ENCODE measurements at regions not wholly inside any gene's neighbourhood (a gene's known extent, or its start where the extent isn't known, plus 50 kb on each side); places are given as distances from the start of the nearest gene placed in this dataset.

- TF ChIP-seq CTCF (IDR thresholded peaks at IDR 0.05) (no peak), ZFX (IDR thresholded peaks at IDR 0.05; ENCODE audit: borderline replicate concordance) (no peak)
- H3K27ac ChIP-seq: no peak overlapping the region
Observed at GRCh38 chr6:90444160-90444714, 142.6 kb downstream of the MAP3K7 start.

DNA sequence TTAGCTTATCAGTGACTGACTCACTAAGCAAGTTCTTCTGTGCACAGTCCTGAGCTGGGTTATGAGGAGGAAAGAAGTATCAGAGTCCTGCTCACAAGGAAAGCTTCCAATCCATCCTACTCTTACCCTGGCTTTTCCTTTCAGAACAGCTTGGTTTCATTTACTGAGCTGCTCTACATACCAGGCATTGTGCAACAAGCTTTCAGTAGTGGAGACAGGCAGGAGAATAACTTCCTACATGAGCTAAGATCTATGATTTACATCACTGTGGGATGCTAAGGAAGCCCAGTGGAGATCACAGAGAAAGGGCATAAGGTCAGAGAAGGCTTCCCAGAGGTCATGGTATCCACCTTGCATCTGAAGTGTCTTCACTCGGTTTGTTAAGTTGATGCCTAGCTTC is 144.5 kb downstream of the MAP3K7 start:
- H3K27ac ChIP-seq: no peak overlapping the region
- TF ChIP-seq ZFX (IDR thresholded peaks at IDR 0.05; ENCODE audit: borderline replicate concordance): no peak
- TF ChIP-seq CTCF (IDR thresholded peaks at IDR 0.05): no peak

DNA sequence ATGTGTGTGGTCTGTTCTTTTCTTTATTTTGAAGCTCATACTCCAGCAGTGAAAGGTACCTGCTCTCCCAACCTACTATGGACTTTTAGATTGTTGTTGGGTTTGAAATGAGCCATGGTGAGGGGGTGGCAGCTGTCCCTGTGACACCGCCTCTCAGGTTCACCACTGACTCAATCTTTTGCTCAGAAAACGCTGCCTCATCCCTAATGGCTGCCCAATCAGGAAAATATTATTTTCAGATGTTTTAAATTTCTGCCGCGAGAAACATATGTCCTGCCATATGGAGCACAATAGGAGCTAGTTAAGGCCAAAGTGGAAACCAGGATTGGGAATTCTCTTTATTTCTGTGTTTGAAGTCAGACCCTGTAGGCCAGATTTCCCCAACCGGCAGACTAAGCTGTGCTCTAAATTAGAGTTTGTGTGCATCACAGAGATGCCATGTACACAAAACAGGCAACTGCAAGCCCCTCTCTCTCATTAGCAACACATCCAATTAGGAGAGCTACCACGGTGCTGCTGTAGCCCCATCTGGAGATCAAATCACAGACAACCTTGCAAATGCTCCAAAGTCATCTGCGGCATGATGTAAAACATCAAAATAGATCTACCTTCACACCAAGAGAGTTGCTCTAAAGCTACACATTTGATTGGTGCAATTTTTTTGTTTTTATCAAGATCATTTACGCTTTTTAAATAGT is 144.1 kb upstream of the BACH2 start:
- H3K27ac ChIP-seq: no peak overlapping the region
- TF ChIP-seq ZFX (IDR thresholded peaks at IDR 0.05; ENCODE audit: borderline replicate concordance) (no peak), CTCF (IDR thresholded peaks at IDR 0.05) (no peak)

DNA sequence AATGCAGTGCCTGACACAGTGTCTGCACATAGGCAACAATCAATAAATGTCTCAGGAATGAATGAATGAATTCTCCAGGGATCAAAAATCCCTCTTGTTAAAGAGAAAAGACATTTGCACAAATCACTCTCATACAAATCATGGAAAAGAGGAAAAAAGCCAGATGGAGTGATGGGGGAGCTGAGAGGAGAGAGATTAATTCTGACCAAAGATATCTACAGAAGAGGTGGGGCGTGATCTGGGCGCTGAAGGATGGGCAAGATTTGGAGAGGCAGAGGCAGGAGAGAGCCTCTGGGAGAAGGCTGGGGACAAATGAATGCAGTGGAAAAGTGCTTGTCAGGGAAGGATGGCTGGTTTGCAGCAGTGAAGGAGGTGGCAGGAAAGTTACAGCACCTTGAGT is 142.9 kb upstream of the BACH2 start:
- no peak overlapping the region for H3K27ac ChIP-seq
- TF ChIP-seq ZFX (IDR thresholded peaks at IDR 0.05; ENCODE audit: borderline replicate concordance): no peak
- no peak for TF ChIP-seq CTCF (IDR thresholded peaks at IDR 0.05)

DNA sequence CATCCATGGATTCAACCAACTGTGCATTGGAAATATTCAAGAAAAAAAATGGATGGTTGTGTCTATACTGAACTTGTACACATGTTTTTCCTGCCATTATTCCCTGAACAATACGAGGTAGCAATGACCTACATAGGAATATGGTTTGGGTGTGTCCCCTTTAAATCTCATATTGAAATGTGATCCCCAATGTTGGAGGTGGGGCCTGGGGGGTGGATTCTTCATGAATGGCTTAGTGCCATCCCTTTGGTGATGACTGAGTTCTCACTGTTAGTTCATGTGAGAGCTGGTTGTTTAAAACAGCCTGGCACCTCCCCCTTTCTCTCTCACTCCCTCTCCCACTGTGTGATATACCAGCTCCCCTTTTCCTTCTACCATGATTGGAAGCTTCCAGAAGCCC is 139.8 kb upstream of the BACH2 start:
- H3K27ac ChIP-seq: no peak overlapping the region
- TF ChIP-seq CTCF (IDR thresholded peaks at IDR 0.05) (no peak), ZFX (IDR thresholded peaks at IDR 0.05; ENCODE audit: borderline replicate concordance) (no peak)

DNA sequence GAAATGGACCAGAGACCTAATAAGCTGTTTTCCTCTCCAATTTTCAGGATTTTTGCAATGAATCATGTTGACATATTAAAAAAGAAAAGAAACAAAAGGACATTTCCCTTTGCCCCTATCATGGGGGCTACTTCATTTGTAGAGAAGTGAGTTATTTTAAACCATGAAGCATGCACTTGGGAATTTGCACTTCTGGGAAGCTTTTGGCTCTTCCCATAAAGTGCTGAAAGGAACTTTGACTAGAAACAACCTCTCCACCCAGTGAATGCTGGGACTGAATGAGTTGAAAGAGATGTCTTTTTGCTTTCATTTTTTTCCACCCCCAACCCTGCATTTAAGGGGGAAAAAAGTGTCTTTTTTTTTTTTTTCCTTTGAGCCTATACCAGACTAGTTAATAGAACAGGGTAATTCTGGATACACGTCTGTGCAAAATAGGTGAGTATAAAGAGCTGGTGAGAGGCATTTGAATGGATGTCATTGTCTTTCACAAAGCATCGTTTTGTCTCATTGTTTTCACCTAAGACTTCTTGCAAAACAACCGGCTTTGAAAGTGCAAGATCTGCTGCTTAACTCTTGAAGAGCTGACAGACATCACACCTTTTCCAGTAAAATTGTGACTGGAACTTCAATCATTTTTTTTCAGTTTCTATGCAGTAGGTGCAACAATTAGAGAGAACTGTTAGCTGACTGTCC is 138.7 kb upstream of the BACH2 start:
- H3K27ac ChIP-seq: no peak overlapping the region
- TF ChIP-seq CTCF (IDR thresholded peaks at IDR 0.05) (no peak), ZFX (IDR thresholded peaks at IDR 0.05; ENCODE audit: borderline replicate concordance) (no peak)

DNA sequence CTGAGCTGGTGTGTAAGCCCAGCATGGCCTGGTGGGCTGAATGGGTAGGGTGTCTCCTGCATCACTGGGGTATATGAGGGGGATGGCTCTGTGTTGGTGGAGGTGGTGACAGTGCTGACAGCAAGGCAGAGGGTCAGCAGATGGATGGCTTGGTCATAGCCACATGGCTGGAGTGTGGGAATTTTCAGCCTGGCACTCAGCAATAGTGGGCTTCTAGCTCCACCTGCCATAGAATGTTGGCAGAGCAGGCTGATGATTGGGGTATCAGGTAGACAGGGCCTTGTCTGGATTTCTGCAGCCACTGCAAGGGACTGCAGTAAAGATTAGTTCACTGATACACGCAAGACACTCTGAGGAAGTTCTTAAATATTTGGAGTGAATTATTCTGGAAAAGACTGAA is 137.5 kb upstream of the BACH2 start:
- H3K27ac ChIP-seq: no peak overlapping the region
- TF ChIP-seq CTCF (IDR thresholded peaks at IDR 0.05): no peak
- no peak for TF ChIP-seq ZFX (IDR thresholded peaks at IDR 0.05; ENCODE audit: borderline replicate concordance)

All from 22Rv1 (cell line).